Epithelial cell of esophagus (primary cell): ENCODE measurements at regions not wholly inside any gene's neighbourhood (a gene's known extent, or its start where the extent isn't known, plus 50 kb on each side); places are given as distances from the start of the nearest gene placed in this dataset.
"Not testable (repeated sequence)": the region's sequence is repeated elsewhere in the genome, so short reads cannot be mapped to it uniquely, and the experiment has no call there.

Source experiments
- DNase-seq: peaks from one replicate; pipeline ENCODE4 v3.0.0; 2010; ENCODE audit warnings: low read depth
- H3K4me3 ChIP-seq: 2 replicates; pipeline ENCODE4 v1.5.1; 2011; ENCODE audit warnings: mild to moderate bottlenecking, low read length, control low read depth
- CTCF ChIP-seq: IDR thresholded peaks from 2 replicates; pipeline ENCODE4 v1.5.1; 2011; ENCODE audit warnings: low read depth, mild to moderate bottlenecking, low read length, control low read depth, inconsistent platforms; ENCODE audit not compliant: insufficient read depth; ENCODE audit errors: missing control alignments

GRCh38 chr5:35538198-35538931, 79.3 kb upstream of the SPEF2 start:
- no peak overlapping the region for H3K4me3 ChIP-seq
- DNase-seq: no peak
- TF ChIP-seq CTCF: no peak

GRCh38 chr5:35533156-35533555, 84.5 kb upstream of the SPEF2 start:
- no peak for TF ChIP-seq CTCF
- no peak for DNase-seq
- H3K4me3 ChIP-seq: no peak overlapping the region

GRCh38 chr5:35531553-35531952, 86.1 kb upstream of the SPEF2 start:
- H3K4me3 ChIP-seq, DNase-seq: not testable (repeated sequence)

GRCh38 chr5:35518104-35518503, 99.6 kb upstream of the SPEF2 start:
- no peak for TF ChIP-seq CTCF
- DNase-seq: no peak
- no peak overlapping the region for H3K4me3 ChIP-seq

- DNase-seq: no peak
- TF ChIP-seq CTCF: no peak
- H3K4me3 ChIP-seq: no peak overlapping the region
These were observed 101.4 kb upstream of the SPEF2 start for GRCh38 chr5:35516271-35516670.

- no peak for DNase-seq
- TF ChIP-seq CTCF: no peak
- no peak overlapping the region for H3K4me3 ChIP-seq
These were observed 104.1 kb upstream of the SPEF2 start for GRCh38 chr5:35513612-35514011.

- TF ChIP-seq CTCF: no peak
These were observed 115.5 kb upstream of the SPEF2 start for GRCh38 chr5:35502206-35502605.

GRCh38 chr5:35488791-35489190, 128.9 kb upstream of the SPEF2 start:
- DNase-seq: no peak
- TF ChIP-seq CTCF: no peak
- H3K4me3 ChIP-seq: no peak overlapping the region

More at GRCh38 chr5:35502206-35502605, 115.5 kb upstream of the SPEF2 start:
- DNase-seq: no peak
- H3K4me3 ChIP-seq: no peak overlapping the region
